ENCODE measurements at regions not wholly inside any gene's neighbourhood (a gene's known extent, or its start where the extent isn't known, plus 50 kb on each side); places are given as distances from the start of the nearest gene placed in this dataset.
A peak's percentile ranks its signal among the peaks of the same experiment; 100 is the strongest.
"Not testable (repeated sequence)": the region's sequence is repeated elsewhere in the genome, so short reads cannot be mapped to it uniquely, and the experiment has no call there.

GRCh38 chr3:153356908-153357307 lies 194.9 kb downstream of the RAP2B start:
- TF ChIP-seq CTCF (IDR thresholded peaks at IDR 0.05; ENCODE audit: control extremely low read depth, extremely low read depth, low read depth, missing control alignments): no peak
- no peak for DNase-seq (ENCODE audit: extremely low spot score)
- ChIA-PET POLR2A (no interaction called here), CTCF (interaction anchor here (1.4 kb wide), 1 partner anchor 13 kb away, joined by 3 read pairs; no protein-coding TSS in a partner anchor)

- TF ChIP-seq CTCF (IDR thresholded peaks at IDR 0.05; ENCODE audit: control extremely low read depth, extremely low read depth, low read depth, missing control alignments): no peak
- POLR2A ChIA-PET: no interaction called here
- no peak for DNase-seq (ENCODE audit: extremely low spot score)
- CTCF ChIA-PET: interaction anchor here (1.4 kb wide), 1 partner anchor 13 kb away, joined by 3 read pairs; no protein-coding TSS in a partner anchor
Measured at GRCh38 chr3:153357436-153357835, 195.4 kb downstream of the RAP2B start.

DNA sequence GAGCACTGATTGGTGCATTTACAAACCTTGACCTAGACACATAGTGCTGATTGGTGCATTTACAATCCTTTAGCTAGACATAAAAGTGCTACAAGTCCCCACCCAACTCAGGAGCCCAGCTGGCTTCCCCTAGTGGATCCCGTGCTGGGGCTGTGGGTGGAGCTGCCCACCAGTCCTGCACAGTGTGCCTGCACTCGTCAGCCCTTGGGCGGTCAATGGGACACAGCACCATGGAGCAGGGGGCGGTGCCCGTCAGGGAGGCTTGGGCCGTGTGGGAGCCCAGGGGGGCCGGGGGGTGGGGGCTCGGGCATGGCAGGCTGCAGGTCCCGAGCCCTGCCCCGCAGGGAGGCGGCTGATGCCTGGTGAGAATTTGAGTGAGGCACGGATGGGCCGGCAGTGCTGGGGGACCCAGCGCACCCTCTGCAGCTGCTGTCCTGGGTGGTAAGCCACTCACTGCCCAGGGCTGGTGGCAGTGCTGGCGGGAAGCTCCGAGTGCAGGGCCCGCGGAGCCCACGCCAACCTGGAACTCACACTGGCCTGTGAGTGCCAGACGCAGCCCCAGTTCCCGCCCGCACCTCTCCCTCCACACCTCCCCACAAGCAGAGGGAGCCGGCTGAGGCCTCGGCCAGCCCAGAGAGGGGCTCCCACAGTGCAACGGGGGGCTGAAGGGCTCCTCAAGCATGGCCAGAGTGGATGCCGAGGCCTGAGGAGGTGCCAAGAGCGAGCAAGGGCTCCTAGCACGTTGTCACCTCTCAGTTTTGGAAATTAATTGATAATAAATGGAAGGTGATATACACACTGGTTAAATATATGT lies 207.7 kb downstream of the RAP2B start:
- CTCF ChIA-PET: interaction anchor here (1.1 to 1.3 kb wide), 2 partner anchors 14 to 42 kb away, joined by 3 to 4 read pairs; no protein-coding TSS in a partner anchor
- no peak for DNase-seq (ENCODE audit: extremely low spot score)
- POLR2A ChIA-PET: interaction anchor here (0.6 kb wide), 1 partner anchor 25 kb away, joined by 5 read pairs; no protein-coding TSS in a partner anchor
- TF ChIP-seq CTCF (IDR thresholded peaks at IDR 0.05; ENCODE audit: control extremely low read depth, extremely low read depth, low read depth, missing control alignments): no peak

- POLR2A ChIA-PET: interaction anchor here (0.6 kb wide), 1 partner anchor 26 kb away, joined by 5 read pairs; no protein-coding TSS in a partner anchor
- no peak for TF ChIP-seq CTCF (IDR thresholded peaks at IDR 0.05; ENCODE audit: control extremely low read depth, extremely low read depth, low read depth, missing control alignments)
- no peak for DNase-seq (ENCODE audit: extremely low spot score)
- CTCF ChIA-PET: interaction anchor here (1.3 kb wide), 1 partner anchor 13 kb away, joined by 4 read pairs; no protein-coding TSS in a partner anchor
Measured at GRCh38 chr3:153370680-153371079, 208.7 kb downstream of the RAP2B start.

DNA sequence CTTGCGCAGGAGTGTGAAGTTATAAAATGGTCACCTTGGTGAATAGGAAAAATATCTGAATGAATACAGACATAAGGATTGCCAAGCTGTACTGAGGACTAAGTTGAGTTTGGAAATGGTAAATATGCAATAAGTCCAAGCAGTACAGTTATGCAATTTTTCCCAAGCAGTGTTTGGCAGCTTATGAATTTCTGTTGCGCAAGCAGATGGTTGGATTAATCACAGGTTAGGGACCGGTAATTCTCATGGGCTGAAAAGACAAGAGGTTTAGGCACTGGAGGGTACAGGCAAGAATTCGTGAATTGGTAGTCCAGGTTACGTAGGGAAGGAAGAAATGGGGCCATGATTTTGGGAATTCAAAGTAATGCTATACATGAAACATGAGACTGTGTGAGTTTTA lies 210.3 kb downstream of the RAP2B start:
- no peak for DNase-seq (ENCODE audit: extremely low spot score)
- ChIA-PET CTCF (interaction anchor here (0.7 kb wide), 1 partner anchor 37 kb away, joined by 3 read pairs; no protein-coding TSS in a partner anchor), POLR2A (no interaction called here)
- no peak for TF ChIP-seq CTCF (IDR thresholded peaks at IDR 0.05; ENCODE audit: control extremely low read depth, extremely low read depth, low read depth, missing control alignments)

DNA sequence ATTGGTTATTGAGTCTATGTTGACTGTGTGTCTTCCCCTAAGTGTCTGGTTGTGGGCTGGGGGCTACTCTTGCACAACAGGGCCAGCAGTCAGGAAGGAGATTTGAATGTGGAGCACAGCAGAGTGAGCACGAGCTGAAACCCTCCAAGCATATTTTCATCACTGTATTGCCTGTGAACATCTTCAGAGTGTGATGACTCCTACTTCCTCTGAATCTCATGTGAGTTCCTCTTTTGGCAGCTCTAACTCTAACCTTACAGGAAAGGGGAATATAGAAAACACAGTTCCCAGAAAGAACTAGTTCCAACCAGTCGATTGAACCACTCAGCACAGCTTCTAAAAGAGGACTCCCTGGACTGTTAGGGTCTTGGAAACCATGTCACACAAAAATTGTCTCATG lies 211.6 kb downstream of the RAP2B start:
- peak; percentile 13 for DNase-seq (ENCODE audit: extremely low spot score)
- CTCF ChIA-PET: no interaction called here
- no peak for TF ChIP-seq CTCF (IDR thresholded peaks at IDR 0.05; ENCODE audit: control extremely low read depth, extremely low read depth, low read depth, missing control alignments)

DNA sequence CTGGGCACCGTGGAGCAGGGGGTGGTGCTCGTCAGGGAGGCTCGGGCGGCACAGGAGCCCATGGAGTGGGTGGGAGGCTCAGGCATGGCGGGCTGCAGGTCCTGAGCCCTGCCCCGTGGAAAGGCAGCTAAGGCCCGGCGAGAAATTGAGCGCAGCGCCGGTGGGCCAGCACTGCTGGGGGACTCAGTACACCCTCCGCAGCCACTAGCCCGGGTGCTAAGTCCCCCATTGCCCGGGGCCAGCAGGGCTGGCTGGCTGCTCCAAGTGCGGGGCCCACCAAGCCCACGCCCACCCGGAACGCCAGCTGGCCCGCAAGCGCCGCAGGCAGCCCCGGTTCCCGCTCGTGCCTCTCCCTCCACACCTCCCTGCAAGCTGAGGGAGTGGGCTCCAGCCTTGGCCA lies 216.3 kb downstream of the RAP2B start:
- DNase-seq (ENCODE audit: extremely low spot score); POLR2A ChIA-PET; CTCF ChIA-PET: not testable (repeated sequence)

More for the DNA sequence above, 211.6 kb downstream of the RAP2B start:
- POLR2A ChIA-PET: no interaction called here
